HEK293T (cell line): ENCODE measurements at regions not wholly inside any gene's neighbourhood (a gene's known extent, or its start where the extent isn't known, plus 50 kb on each side); places are given as distances from the start of the nearest gene placed in this dataset.

Experiments
- BHLHE40 ChIP-seq: fragments of 450-650 bp; IDR thresholded peaks from 2 replicates; pipeline ENCODE4 v1.6.1; 2016; ENCODE audit warnings: mild to moderate bottlenecking, moderate library complexity, borderline replicate concordance
- FOXM1 ChIP-seq: fragments of 450-650 bp; IDR thresholded peaks from 2 replicates; pipeline ENCODE4 v1.6.1; 2017; ENCODE audit warnings: mild to moderate bottlenecking, borderline replicate concordance

DNA sequence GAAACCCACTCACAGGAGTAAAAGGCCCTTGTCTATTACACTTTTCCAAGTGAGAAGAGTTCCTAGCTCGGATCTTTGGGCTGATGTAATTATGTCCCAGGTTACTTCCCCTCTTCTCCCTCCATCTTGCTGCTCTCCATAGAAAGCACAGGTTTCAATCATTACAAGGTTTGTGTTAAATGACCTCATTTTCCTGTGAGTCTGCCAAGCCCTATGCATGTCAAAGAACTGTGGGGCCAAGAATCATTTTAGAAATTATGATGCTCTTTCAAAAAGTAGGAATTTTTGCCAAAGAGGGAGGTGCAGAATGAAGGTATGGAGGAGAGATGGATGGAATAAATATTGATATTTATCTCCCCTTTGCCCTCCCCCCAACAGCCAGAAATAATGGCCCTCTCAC lies 129.3 kb upstream of the TPM1 start:
- no peak for TF ChIP-seq FOXM1
- no peak for TF ChIP-seq BHLHE40
